HCT116 (cell line): ENCODE measurements at regions not wholly inside any gene's neighbourhood (a gene's known extent, or its start where the extent isn't known, plus 50 kb on each side); places are given as distances from the start of the nearest gene placed in this dataset.

Source experiments
- ATAC-seq: fragments of 200-7000 bp; cut with Tn5 transposase; 2 replicates; pipeline ENCODE4 v1.9.1; 2020; ENCODE audit warnings: mild to moderate bottlenecking, moderate library complexity
- BruUV-seq: library from RNA; stranded (reverse); fragments of 400-500 nt; replicated peaks from 2 replicates; lab custom pipeline; 2021; lab: Mats Ljungman, UMichigan
- CTCF ChIA-PET: fragments of 300-600 bp; sonication (Branson Sonifier 250); formaldehyde crosslinking; loops from one replicate; lab custom pipeline; 2021; ENCODE audit warnings: antibody characterized with exemption; lab: Charles Lee
- POLR2A ChIA-PET: fragments of 300-600, 350-600 bp; sonication (Branson Sonifier 250); formaldehyde crosslinking; loops from one replicate; lab custom pipeline; 2021; ENCODE audit warnings: antibody characterized with exemption; lab: Charles Lee
- RAD21 ChIA-PET, 2 experiments: fragments of 300-600 bp; sonication (Branson Sonifier 250); formaldehyde crosslinking; loops; one replicate each; lab custom pipeline; 2023; ENCODE audit warnings: low total read pairs in 2 of 2; ENCODE audit not compliant: uncharacterized antibody in 2 of 2, unreplicated experiment in 2 of 2, low non-redundant PET in 1 of 2; lab: Charles Lee
- DNase-seq: peaks from one replicate; pipeline ENCODE4 v3.0.0-alpha.2; 2010; ENCODE audit warnings: low read depth, low spot score
- H2AFZ ChIP-seq: fragments of 200-600 bp; shearing (Covaris generic), sonication (generic); 2 replicates; pipeline ENCODE4 v1.6.1; 2017; ENCODE audit warnings: low read depth, mixed run types, mixed read lengths, antibody characterized with exemption, low read length; ENCODE audit not compliant: poor library complexity, severe bottlenecking
- H3K27ac ChIP-seq: 2 replicates; pipeline ENCODE4 v1.5.1; 2012; ENCODE audit warnings: low read depth, low read length
- H3K27me3 ChIP-seq: fragments of 200-600 bp; sonication (generic); 2 replicates; pipeline ENCODE4 v1.6.1; 2016; ENCODE audit warnings: mixed run types, low read length, mixed read lengths; ENCODE audit not compliant: insufficient read depth
- H3K36me3 ChIP-seq, 2 experiments: fragments of 200-500 bp in 1 of 2; fragments of 200-600 bp in 1 of 2; sonication (Bioruptor generic) in 1 of 2; sonication (generic) in 1 of 2; 2 replicates each; pipeline versions ENCODE4 v1.5.1 to v1.6.1; 2014 to 2016; ENCODE audit warnings: low read length in 2 of 2, inconsistent platforms in 1 of 2, mixed read lengths in 1 of 2, mixed run types in 1 of 2; ENCODE audit not compliant: insufficient read depth in 2 of 2, control insufficient read depth in 1 of 2
- H3K4me1 ChIP-seq, 2 experiments: fragments of 200-600 bp in 1 of 2; sonication (generic) in 1 of 2; 2 replicates each; pipeline versions ENCODE4 v1.5.1 to v1.6.1; 2012 to 2017; ENCODE audit warnings: low read length in 2 of 2, inconsistent platforms in 1 of 2, mild to moderate bottlenecking in 1 of 2, mixed read lengths in 1 of 2, mixed run types in 1 of 2, moderate library complexity in 1 of 2; ENCODE audit not compliant: insufficient read depth in 2 of 2, control insufficient read depth in 1 of 2
- H3K4me2 ChIP-seq: fragments of 200-600 bp; sonication (generic); 2 replicates; pipeline ENCODE4 v1.6.1; 2017; ENCODE audit warnings: mixed run types, low read length, mixed read lengths
- H3K4me3 ChIP-seq, 2 experiments: fragments of 200-600 bp in 1 of 2; sonication (generic) in 1 of 2; replicated peaks in 1 of 2; 2 replicates each; pipeline ENCODE4 v1.5.1; 2011 to 2016; ENCODE audit warnings: low read length in 2 of 2, control low read depth in 1 of 2, low read depth in 1 of 2, mild to moderate bottlenecking in 1 of 2, mixed read lengths in 1 of 2, mixed run types in 1 of 2
- H3K79me2 ChIP-seq: fragments of 200-600 bp; sonication (generic); 2 replicates; pipeline ENCODE4 v1.6.1; 2017; ENCODE audit warnings: mild to moderate bottlenecking, mixed run types, low read length, moderate library complexity, mixed read lengths; ENCODE audit not compliant: insufficient read depth
- H3K9ac ChIP-seq: fragments of 200-600 bp; sonication (generic); 2 replicates; pipeline ENCODE4 v1.6.1; 2016; ENCODE audit warnings: low read length, mixed read lengths
- H3K9me2 ChIP-seq: fragments of 200-600 bp; sonication (generic), shearing (Covaris generic); 2 replicates; pipeline ENCODE4 v1.6.1; 2017; ENCODE audit warnings: mixed run types, mild to moderate bottlenecking, moderate library complexity; ENCODE audit not compliant: insufficient read depth
- H3K9me3 ChIP-seq, 2 experiments: fragments of 200-500 bp in 1 of 2; fragments of 200-600 bp in 1 of 2; sonication (Bioruptor generic) in 1 of 2; sonication (generic) in 1 of 2; 2 replicates each; pipeline ENCODE4 v1.6.1; 2014 to 2017; ENCODE audit warnings: low read length in 2 of 2, mixed read lengths in 2 of 2, inconsistent platforms in 1 of 2, low read depth in 1 of 2, mild to moderate bottlenecking in 1 of 2, mixed run types in 1 of 2, moderate library complexity in 1 of 2; ENCODE audit not compliant: control insufficient read depth in 1 of 2, insufficient read depth in 1 of 2
- H4K20me1 ChIP-seq: fragments of 200-600 bp; sonication (generic), shearing (Covaris generic); 2 replicates; pipeline ENCODE4 v1.6.1; 2017; ENCODE audit warnings: mixed run types, mild to moderate bottlenecking, moderate library complexity; ENCODE audit not compliant: insufficient read depth
- CEBPB ChIP-seq: IDR thresholded peaks from 2 replicates; pipeline ENCODE4 v1.6.1; 2012; ENCODE audit warnings: low read depth
- EGR1 ChIP-seq: IDR thresholded peaks from 2 replicates; pipeline ENCODE4 v1.6.1; 2012; ENCODE audit warnings: low read depth
- ELF1 ChIP-seq: IDR thresholded peaks from 2 replicates; pipeline ENCODE4 v1.6.1; 2012; ENCODE audit warnings: low read depth, borderline replicate concordance
- EZH2 ChIP-seq: fragments of 200-600 bp; sonication (generic); IDR thresholded peaks from 2 replicates; pipeline ENCODE4 v1.6.1; 2017; ENCODE audit warnings: antibody characterized with exemption, mixed run types
- JUND ChIP-seq: IDR thresholded peaks from 2 replicates; pipeline ENCODE4 v1.6.1; 2012
- POLR2A ChIP-seq: IDR thresholded peaks from 2 replicates; pipeline ENCODE4 v1.7.0; 2011; ENCODE audit warnings: borderline replicate concordance; ENCODE audit not compliant: insufficient read depth, insufficient read length; ENCODE audit errors: extremely low read depth
- RAD21 ChIP-seq: IDR thresholded peaks from 2 replicates; pipeline ENCODE4 v1.6.1; 2012; ENCODE audit warnings: low read depth, mild to moderate bottlenecking
- SIN3A ChIP-seq: IDR thresholded peaks from 2 replicates; pipeline ENCODE4 v1.6.1; 2012; ENCODE audit warnings: low read depth
- SP1 ChIP-seq: IDR thresholded peaks from 2 replicates; pipeline ENCODE4 v1.6.1; 2012; ENCODE audit warnings: low read depth
- SRF ChIP-seq: IDR thresholded peaks from 2 replicates; pipeline ENCODE4 v1.6.1; 2012; ENCODE audit warnings: low read depth
- TCF7L2 ChIP-seq: IDR thresholded peaks from 2 replicates; pipeline ENCODE4 v1.7.0; 2011; ENCODE audit warnings: borderline replicate concordance, inconsistent platforms; ENCODE audit not compliant: insufficient read depth, insufficient read length; ENCODE audit errors: extremely low read depth
- YY1 ChIP-seq: IDR thresholded peaks from 2 replicates; pipeline ENCODE4 v1.6.1; 2011; ENCODE audit warnings: low read length, low read depth, moderate library complexity, mild to moderate bottlenecking; ENCODE audit not compliant: insufficient replicate concordance; ENCODE audit errors: extremely low read depth
- ZNF274 ChIP-seq: fragments of 200-500 bp; sonication (Bioruptor generic); IDR thresholded peaks from 2 replicates; pipeline ENCODE4 v1.6.1; 2014; ENCODE audit warnings: mild to moderate bottlenecking, low read depth, low read length, inconsistent platforms
- intact Hi-C: fragments of 100-400 bp; cut with micrococcal nuclease; formaldehyde crosslinking; loops from 2 replicates; pipeline ENCODE4 v1.10.0; 2022
- TF ChIP-seq, protein P1 (sequence below): IDR thresholded peaks from 2 replicates; pipeline ENCODE4 v1.6.1; 2011; ENCODE audit warnings: mild to moderate bottlenecking, low read length, moderate library complexity; ENCODE audit not compliant: insufficient replicate concordance; ENCODE audit errors: extremely low read depth
- TF ChIP-seq, protein P2 (sequence below), 3 experiments: fragments of 200-600 bp in 1 of 3; sonication (generic) in 1 of 3; IDR thresholded peaks in 2 of 3; conservative IDR thresholded peaks in 1 of 3; 2 replicates each; pipeline ENCODE4 v1.5.1; 2012 to 2017; ENCODE audit warnings: low read depth in 2 of 3, low read length in 2 of 3, antibody characterized with exemption in 1 of 3, borderline replicate concordance in 1 of 3, control low read depth in 1 of 3, mild to moderate bottlenecking in 1 of 3, mixed read lengths in 1 of 3, mixed run types in 1 of 3, moderate library complexity in 1 of 3; ENCODE audit not compliant: insufficient read depth in 1 of 3
- TF ChIP-seq, protein P3 (sequence below): IDR thresholded peaks from 2 replicates; pipeline ENCODE4 v1.6.1; 2012
- TF ChIP-seq, protein P4 (sequence below): IDR thresholded peaks from 2 replicates; pipeline ENCODE4 v1.6.1; 2012

DNA sequence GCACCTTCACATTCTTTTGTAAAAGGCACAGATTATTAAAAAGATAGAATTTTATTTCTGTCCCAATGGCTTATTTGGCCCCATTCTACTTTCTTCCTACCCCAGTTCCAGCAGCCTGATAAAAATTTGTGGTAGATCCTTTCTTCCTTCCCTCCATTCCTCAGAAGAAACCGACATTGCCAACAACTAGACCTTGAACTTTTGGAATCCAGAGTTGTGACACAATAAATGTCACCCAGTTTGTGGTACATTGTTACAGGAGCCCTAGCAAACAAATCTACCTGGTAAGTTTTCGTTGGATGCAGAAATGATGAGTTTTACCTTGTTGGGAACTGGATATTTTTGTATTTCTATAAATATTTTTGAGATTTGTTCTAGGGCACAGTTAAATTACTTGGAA, 141.6 kb upstream of the IVNS1ABP start (continued):
- TF ChIP-seq, protein P1, sequence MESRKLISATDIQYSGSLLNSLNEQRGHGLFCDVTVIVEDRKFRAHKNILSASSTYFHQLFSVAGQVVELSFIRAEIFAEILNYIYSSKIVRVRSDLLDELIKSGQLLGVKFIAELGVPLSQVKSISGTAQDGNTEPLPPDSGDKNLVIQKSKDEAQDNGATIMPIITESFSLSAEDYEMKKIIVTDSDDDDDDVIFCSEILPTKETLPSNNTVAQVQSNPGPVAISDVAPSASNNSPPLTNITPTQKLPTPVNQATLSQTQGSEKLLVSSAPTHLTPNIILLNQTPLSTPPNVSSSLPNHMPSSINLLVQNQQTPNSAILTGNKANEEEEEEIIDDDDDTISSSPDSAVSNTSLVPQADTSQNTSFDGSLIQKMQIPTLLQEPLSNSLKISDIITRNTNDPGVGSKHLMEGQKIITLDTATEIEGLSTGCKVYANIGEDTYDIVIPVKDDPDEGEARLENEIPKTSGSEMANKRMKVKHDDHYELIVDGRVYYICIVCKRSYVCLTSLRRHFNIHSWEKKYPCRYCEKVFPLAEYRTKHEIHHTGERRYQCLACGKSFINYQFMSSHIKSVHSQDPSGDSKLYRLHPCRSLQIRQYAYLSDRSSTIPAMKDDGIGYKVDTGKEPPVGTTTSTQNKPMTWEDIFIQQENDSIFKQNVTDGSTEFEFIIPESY, result no peak
- no peak for TF ChIP-seq EGR1
- TF ChIP-seq, all 23 proteins: peak for 0

DNA sequence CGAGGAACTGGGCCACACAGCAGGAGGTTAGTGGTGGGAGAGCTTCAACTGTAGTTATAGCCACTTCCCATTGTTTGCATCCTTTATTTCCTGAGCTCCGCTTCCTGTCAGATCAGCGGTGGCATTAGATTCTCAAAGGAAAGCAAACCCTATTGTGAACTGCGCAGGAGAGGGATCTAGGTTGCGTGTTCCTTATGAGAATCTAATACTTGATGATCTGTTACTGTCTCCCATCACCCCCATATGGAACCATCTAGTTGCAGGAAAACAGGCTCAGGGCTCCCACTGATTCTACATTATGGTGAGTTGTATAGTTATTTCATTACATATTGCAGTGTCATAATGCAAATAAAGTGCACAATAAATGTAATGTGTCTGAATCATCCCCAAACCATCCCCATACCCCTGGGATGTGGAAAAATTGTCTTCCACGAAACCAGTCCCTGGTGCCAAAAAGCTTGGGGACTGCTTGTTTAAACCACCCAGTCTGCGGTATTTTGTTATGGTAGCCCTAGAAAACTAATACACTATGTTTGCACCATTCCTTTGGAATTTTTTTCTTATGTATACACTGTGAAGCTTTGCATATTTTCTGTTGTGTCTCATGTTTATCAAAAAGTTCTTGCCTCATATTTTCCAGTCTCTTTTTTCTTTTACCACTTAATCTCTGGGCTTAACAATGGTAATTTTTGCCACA, 136.6 kb upstream of the IVNS1ABP start:
- H3K9me2 ChIP-seq, result no peaks in the 10 kb centered on the region
- CTCF ChIA-PET, result no interaction called here
- no peaks in the 10 kb centered on the region for H4K20me1 ChIP-seq
- H3K9me3 ChIP-seq, result no peaks in the 10 kb centered on the region
- H3K9ac ChIP-seq, result no peak overlapping the region
- no peak overlapping the region for H3K4me3 ChIP-seq
- H3K27me3 ChIP-seq, result no peaks in the 10 kb centered on the region
- H3K4me1 ChIP-seq, result no peaks in the 10 kb centered on the region
- no peak overlapping the region for H3K4me2 ChIP-seq
- H3K79me2 ChIP-seq, result no peaks in the 10 kb centered on the region
- POLR2A ChIA-PET, result no interaction called here
- DNase-seq (no peak), ATAC-seq (no peak)
- H3K27ac ChIP-seq, result no peak overlapping the region
- TF ChIP-seq RAD21 (no peak), ELF1 (no peak), SRF (no peak), YY1 (no peak), EZH2 (no peak), ZNF274 (no peak), JUND (no peak), TCF7L2 (no peak), SP1 (no peak), POLR2A (no peak), SIN3A (no peak), CEBPB (no peak)
- TF ChIP-seq, protein P2, sequence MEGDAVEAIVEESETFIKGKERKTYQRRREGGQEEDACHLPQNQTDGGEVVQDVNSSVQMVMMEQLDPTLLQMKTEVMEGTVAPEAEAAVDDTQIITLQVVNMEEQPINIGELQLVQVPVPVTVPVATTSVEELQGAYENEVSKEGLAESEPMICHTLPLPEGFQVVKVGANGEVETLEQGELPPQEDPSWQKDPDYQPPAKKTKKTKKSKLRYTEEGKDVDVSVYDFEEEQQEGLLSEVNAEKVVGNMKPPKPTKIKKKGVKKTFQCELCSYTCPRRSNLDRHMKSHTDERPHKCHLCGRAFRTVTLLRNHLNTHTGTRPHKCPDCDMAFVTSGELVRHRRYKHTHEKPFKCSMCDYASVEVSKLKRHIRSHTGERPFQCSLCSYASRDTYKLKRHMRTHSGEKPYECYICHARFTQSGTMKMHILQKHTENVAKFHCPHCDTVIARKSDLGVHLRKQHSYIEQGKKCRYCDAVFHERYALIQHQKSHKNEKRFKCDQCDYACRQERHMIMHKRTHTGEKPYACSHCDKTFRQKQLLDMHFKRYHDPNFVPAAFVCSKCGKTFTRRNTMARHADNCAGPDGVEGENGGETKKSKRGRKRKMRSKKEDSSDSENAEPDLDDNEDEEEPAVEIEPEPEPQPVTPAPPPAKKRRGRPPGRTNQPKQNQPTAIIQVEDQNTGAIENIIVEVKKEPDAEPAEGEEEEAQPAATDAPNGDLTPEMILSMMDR (IDR thresholded peaks at IDR 0.05 in 2 of 3, conservative IDR thresholded peaks at IDR 0.05 in 1 of 3; ENCODE audit: borderline replicate concordance in 1 of 3, insufficient read depth in 1 of 3, low read depth in 2 of 3, low read length in 2 of 3), result no peak
- TF ChIP-seq, protein P1, result no peak
- TF ChIP-seq, protein P3, sequence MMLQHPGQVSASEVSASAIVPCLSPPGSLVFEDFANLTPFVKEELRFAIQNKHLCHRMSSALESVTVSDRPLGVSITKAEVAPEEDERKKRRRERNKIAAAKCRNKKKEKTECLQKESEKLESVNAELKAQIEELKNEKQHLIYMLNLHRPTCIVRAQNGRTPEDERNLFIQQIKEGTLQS, result no peak
- TF ChIP-seq, protein P4, sequence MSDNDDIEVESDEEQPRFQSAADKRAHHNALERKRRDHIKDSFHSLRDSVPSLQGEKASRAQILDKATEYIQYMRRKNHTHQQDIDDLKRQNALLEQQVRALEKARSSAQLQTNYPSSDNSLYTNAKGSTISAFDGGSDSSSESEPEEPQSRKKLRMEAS, result no peak
- BruUV-seq, result no TSS peak
- H3K36me3 ChIP-seq, result no peaks in the 10 kb centered on the region
- intact Hi-C loops, result no loop called here
- H2AFZ ChIP-seq, result no peak overlapping the region
- RAD21 ChIA-PET, result no interaction called here
